AG08395 (cell line): ENCODE measurements at regions not wholly inside any gene's neighbourhood (a gene's known extent, or its start where the extent isn't known, plus 50 kb on each side); places are given as distances from the start of the nearest gene placed in this dataset.

Experiments
- DNase-seq: peaks from one replicate; pipeline ENCODE4 v3.0.0; 2012; ENCODE audit warnings: mixed read lengths, low spot score

DNA sequence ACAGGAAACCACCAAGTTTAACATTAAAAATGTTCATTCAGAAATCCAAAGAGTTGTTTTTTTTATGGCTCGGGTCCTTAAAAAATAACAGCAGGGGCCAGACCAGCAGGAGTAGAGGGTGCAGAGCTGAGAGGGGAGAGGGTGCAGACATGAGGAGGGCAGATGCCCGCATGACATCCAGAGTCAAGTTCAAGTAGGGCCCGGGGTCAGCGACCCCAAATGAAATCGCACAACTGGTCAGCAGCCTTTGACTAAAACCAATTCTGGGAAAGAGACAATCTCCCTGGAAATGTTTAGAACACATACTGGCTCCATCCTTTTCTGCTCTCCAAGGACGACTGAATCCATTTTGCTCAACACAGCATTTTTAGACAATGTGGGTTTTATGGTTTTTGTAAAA, 297.5 kb downstream of the FGFR2 start:
- DNase-seq: no peak

DNA sequence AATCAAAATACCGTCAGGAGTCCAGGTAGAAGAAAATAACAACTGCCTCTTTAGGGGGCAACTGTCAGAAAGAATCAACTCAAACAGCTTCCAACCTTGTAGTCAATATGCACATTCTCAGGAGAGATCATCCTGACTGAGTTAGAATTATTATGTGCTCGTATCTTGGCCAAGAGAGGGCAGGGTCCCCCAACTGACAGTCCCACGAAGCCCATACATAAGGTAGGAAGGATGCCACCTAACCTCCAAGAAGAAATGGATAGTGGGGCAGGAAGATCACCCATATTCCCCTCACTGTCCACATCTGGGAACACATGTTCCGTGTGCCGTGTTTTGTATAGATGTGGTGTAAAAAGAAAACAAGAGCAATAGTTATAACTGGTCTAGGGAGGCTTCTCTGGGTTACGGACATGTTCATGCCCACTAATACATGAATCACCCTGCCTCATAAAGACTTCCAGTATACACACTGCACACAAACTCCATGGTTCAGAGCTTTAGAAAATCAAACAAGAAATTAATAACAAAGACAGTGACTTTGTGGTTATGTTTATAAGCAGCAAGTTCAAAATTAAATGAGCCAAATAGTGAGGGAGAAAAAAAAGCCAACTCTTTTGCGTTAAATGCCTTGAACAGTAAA, 295.6 kb downstream of the FGFR2 start:
- no peak for DNase-seq

GRCh38 chr10:121303287-121303890, 294.9 kb downstream of the FGFR2 start:
- DNase-seq: no peak

DNA sequence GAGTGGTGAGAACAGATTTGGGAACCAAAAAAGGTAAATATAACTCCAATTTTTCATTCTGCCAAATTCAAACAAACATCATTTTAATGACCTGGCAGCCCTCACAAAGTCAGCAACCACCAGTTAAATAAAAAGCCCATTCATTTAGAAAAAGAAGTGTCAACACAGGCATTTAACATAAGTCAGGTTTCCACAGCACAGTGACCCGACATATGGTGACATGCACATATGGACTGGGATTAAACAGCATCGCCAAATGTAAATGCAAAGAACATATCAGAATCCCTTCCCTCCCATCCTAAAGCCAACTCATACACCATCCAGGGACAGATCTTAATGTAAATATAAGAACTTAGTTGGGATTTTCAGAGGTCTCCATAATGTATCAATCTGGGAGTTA, 293.2 kb downstream of the FGFR2 start:
- DNase-seq: no peak

DNA sequence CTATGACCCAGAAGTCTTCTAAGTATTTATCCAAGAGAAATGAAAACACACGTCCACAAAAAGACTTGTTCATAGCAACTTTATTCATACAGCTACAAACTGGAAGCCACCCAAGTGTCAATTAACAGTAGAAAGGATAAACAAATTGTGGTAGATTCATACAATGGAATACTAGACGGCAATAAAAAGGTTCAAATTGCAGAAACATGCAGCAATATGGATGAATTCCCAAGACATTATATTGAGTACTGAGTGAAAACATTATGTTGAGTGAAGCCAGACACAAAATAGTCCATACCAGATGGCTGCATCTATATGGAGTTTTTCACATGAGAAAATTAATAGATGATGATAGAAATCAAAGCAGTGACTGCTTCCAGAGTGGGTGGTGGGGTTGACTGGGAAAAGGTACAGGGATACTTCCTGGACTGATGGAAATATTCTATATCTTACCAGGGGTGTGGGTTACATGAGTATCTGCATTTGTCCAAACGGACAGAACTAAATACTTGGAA, 292.0 kb downstream of the FGFR2 start:
- DNase-seq: no peak

- DNase-seq: no peak
Observed at GRCh38 chr10:121307411-121307980, 290.7 kb downstream of the FGFR2 start.

- DNase-seq: no peak
Observed at GRCh38 chr10:121308020-121308419, 290.2 kb downstream of the FGFR2 start.

DNA sequence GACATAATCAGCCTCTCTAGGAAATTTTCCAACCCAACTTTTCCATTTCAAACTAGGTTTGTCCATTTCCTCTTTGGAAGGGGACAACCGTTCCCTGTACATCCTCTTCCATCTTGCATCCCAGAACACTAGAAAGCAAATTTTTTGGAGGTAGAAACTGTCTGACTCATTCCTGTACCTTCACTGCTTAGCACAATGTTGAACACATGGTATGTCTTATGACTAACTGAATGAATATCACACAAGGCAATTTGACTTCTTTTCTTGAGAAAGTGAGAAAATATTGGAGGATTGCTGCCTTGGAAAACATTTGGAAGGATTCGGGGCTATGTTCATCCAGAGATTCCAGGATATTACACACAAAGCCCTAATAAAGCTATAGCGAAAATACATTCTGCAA, 289.1 kb downstream of the FGFR2 start:
- DNase-seq: no peak

DNA sequence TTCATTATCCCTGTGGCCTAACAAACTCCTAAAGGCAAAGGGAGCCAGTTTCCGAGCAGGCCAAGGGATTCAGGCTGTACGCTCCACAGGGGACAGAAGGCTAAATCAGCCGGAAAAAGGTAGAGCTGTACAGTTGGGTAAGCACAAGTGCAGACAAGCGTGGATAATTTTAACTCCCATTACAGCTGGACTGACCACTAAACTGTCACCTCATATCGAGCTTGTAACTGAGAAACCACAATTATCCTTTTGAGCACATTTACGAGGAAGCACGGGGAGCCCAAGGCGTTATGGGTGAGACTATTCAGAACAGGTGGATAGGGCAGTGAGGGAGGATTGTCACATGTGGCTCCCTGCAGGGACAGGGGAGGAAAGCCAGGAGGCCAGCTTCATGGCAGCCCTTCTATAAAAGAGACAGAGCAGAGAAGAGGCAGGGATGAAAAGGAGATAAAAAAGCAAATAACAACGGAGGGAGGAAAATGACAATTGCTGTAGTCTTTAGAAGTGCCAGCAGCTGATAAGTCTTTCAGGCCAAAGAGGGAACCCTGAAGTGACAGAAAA, 288.0 kb downstream of the FGFR2 start:
- no peak for DNase-seq

DNA sequence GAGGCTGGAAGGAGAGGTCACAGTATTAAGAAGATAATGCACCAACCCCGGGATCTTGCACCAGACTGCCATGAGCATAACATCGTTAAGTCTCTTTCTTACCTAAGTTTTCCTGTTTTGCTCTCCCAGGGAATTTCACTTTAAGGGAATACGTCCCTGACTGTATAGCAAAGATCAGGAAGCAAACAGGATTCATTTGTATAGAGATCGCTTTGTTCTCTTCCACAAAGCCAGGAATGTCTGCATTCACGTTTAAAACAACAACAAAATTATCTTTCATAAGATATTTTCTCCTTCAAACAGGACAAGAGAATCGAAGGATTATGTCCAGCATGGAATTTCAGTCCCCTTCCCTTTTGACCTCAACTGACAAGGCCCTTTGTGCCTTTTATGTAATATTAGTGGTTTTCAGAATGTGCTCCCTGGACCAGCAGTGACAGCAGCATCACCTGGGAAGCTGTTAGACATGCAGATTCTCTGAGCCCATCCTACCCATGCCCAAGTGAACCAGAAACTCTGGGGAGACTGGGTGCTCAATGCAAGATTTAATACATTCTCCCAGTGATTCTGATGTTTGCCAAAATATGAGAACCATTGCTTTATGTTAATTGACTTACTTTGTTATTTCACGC, 286.3 kb downstream of the FGFR2 start:
- no peak for DNase-seq

DNA sequence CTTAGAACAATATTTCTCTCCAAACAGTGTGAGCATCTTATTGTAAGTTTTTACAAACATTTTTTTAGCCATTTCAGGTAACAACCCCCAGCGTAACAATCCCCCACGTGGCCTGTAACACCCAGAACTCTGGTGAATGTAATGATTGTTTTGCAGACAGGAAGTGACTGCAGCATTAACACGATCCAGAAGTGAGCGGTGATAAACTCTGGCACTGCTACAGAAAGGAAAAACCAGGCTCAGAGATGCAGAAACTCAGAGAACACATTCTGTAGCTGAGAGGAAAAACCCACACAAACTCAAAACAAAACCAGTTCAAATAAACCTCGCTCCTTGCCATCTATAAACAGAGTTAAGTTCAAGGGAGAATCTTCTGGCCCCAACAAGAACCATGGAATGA, 285.7 kb downstream of the FGFR2 start:
- DNase-seq: no peak

DNA sequence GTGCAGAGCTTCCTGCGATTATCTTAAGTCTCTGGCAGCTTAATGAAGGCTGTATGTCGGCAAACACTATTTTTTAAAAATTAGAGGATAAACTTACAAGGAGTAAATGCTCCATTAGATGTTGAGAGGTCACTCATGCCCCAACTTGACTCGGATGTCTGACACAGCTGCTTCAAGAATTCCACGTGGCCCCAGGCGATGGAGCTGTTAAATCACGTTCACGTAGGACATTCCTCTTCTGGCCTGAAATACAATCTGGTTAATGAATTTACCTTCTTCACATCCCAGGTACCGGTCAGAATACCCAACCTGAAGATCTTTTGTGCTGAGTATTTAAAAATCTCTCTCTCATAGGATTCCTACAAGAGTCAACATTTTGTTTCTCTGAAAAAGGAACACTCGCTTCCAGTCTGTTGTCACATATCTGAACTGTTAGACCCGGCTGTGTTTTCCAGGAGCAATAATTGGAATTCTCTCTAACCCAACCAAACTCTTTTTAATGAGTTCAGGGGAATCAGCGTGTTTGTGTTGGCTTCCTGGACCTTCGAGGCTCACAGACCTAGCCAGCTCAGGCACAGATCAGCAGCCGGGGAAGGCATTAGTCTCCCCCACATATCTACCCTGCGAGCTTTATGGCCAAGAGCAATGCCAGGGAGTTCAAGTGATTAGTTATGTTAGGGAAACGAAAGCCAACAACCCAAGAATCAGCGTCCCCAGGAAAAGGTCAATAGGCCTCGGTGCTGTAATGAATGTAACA, 284.9 kb downstream of the FGFR2 start:
- no peak for DNase-seq

GRCh38 chr10:121316432-121316831, 281.8 kb downstream of the FGFR2 start:
- DNase-seq: no peak

DNA sequence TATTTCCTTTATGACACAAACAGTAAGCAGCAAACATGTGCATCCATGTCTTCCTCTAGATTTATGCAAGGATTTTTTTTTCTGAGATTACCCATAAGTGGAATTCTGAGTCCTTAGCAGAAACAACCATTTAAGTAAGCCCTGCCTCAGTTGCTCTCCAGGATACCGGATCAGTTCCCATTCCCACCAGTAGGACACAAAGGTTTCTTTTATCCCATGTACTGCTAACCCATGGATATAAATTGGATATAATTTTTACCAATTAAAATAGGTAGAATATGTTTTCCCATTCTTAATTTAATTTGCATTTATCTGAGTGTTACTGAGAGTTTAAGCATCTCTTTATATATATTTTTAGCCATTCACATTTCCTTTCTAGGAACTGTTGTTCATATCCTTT, 280.9 kb downstream of the FGFR2 start:
- no peak for DNase-seq

DNA sequence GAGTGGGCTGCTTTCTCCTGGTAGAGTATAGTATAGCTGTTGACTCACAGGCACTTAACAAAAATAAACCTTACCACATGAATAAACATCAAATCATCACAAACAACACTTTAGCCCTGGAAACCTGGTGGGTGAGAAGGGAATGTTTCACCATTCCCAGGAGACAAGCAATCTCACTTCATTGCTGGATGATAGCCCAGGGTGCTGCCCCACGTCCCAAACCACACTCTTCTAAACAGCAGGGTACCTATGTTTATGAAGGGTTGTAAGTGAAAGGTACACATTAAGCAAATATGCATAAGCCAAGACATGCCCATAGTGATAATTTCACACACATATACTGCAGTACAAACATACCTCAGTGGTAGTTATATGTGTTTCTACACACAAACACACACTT, 276.2 kb downstream of the FGFR2 start:
- no peak for DNase-seq

- no peak for DNase-seq
Observed at GRCh38 chr10:121322776-121323175, 275.5 kb downstream of the FGFR2 start.

DNA sequence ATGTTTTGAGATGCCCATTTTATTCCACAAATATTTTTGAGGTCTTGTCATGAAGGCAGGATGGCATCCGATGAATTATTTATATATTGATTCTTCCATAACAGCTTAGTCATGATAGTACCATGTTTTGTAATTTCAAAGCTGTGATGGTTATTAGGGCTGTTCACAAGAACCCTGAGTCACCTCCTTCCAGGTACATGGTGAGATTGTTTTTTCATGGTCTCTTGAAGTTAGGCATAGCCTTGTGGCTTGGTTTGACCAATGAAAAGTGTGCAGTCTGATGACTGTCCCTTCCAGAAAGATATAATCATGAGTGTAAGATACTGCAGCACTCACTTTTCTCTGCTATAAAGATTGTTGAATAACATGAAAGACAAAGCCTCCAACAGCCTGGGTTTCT, 274.8 kb downstream of the FGFR2 start:
- no peak for DNase-seq

GRCh38 chr10:121324678-121325213, 273.5 kb downstream of the FGFR2 start:
- no peak for DNase-seq

DNA sequence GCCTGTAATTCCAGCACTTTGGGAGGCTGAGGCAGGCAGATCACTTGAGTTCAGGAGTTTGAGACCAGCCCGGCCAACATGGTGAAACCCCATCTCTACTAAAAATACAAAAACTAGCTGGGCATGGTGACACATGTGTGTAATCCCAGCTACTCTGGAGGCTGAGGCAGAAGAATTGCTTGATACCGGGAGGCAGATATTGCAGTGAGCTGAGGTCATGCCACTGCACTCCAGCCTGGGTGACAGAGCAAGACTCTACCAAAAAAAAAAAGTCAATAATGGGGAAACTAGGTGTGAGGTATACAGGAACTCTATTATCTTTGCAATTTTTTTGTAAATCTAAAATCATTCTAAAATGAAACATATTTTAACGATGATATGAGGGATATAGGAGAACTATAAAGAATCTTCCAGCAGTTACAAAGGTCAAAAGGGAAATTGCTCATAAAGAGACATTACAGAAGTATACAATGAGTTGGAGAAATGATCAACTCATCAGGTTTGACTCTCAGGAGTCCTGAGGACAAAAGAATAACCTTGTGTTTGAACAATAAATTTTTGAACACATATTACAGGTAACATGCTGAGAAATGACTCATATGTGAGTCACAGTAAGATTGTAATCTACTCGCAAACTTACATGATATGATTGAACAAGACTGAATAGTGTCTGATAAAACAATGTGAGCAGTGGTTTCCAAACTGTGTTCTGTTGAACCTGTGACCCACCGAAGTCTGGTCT, 272.6 kb downstream of the FGFR2 start:
- no peak for DNase-seq

- no peak for DNase-seq
Observed at GRCh38 chr10:121326905-121327304, 271.3 kb downstream of the FGFR2 start.

DNA sequence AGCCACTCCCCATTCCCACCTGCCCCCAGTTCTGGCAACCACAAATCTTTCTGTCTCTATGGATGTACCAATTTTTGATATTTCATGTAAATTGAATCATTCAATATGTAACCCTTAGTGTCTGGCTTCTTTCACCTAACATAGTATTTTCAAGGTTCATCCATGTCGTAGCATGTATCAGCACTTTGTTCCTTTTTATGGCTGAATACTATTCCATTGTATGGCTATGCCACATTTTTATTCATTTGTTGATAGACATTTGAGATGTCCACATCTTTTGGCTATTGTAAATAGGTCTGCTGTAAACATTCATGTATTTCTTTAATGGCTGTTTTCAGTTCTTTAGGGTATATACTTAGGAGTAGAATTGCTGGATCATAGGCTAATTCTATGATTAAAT, 270.5 kb downstream of the FGFR2 start:
- no peak for DNase-seq
